Skin epidermis (tissue), 12 donors: ENCODE measurements at regions not wholly inside any gene's neighbourhood (a gene's known extent, or its start where the extent isn't known, plus 50 kb on each side); places are given as distances from the start of the nearest gene placed in this dataset.
A peak's percentile ranks its signal among the peaks of the same experiment; 100 is the strongest.

Experiments
- H3K27ac ChIP-seq, 21 experiments: fragments of 200-600 bp; sonication (generic) in 11 of 21; one replicate each; pipeline ENCODE4 v1.5.0; 2020; ENCODE audit warnings: mild to moderate bottlenecking in 3 of 21, inconsistent platforms in 2 of 21, moderate library complexity in 2 of 21
- H3K4me3 ChIP-seq, 7 experiments: fragments of 200-600 bp; sonication (generic) in 2 of 7; one replicate each; pipeline ENCODE4 v1.5.0; 2020; ENCODE audit warnings: inconsistent platforms in 2 of 7, mild to moderate bottlenecking in 2 of 7, moderate library complexity in 1 of 7

- no peak overlapping the region for H3K4me3 ChIP-seq
- no peak overlapping the region for H3K27ac ChIP-seq
These were observed 137.9 kb upstream of the LIPC start for GRCh38 chr15:58293622-58294550.

DNA sequence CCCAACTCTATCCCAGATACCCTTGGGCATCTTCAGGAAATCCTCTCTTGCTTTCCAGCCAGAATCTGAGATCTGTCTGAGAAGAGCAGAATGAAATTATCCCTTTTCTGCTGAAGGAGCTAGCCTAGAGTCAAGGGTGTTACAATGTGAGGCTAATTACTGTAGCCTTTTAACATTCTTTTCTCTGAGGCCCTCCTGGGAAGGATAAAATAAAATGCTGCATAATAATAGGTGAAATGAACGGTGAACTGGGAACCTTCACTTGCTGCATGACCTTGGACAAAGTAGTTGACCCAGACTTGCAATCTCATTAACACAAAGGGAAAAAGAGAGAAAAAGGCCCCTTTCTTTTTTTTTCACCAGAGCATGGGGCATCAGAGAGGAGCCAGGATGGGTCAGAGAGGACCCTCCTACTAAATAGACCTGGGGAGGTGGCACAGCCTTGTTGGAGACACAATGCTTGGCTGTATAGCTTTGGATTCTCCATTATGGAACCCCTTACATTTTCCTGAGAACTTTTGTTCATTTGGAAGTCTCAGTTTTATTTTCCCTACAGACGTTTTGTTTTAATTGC lies 137.0 kb upstream of the LIPC start:
- no peak overlapping the region for H3K4me3 ChIP-seq
- H3K27ac ChIP-seq: no peak overlapping the region

- Histone ChIP-seq H3K27ac (no peak overlapping the region), H3K4me3 (no peak overlapping the region)
These were observed 136.1 kb upstream of the LIPC start for GRCh38 chr15:58295637-58296215.

- Histone ChIP-seq H3K4me3 (no peak overlapping the region), H3K27ac (no peak overlapping the region)
These were observed 135.5 kb upstream of the LIPC start for GRCh38 chr15:58296276-58296675.

- Histone ChIP-seq H3K27ac (no peak overlapping the region), H3K4me3 (no peak overlapping the region)
These were observed 134.2 kb upstream of the LIPC start for GRCh38 chr15:58297639-58298038.

DNA sequence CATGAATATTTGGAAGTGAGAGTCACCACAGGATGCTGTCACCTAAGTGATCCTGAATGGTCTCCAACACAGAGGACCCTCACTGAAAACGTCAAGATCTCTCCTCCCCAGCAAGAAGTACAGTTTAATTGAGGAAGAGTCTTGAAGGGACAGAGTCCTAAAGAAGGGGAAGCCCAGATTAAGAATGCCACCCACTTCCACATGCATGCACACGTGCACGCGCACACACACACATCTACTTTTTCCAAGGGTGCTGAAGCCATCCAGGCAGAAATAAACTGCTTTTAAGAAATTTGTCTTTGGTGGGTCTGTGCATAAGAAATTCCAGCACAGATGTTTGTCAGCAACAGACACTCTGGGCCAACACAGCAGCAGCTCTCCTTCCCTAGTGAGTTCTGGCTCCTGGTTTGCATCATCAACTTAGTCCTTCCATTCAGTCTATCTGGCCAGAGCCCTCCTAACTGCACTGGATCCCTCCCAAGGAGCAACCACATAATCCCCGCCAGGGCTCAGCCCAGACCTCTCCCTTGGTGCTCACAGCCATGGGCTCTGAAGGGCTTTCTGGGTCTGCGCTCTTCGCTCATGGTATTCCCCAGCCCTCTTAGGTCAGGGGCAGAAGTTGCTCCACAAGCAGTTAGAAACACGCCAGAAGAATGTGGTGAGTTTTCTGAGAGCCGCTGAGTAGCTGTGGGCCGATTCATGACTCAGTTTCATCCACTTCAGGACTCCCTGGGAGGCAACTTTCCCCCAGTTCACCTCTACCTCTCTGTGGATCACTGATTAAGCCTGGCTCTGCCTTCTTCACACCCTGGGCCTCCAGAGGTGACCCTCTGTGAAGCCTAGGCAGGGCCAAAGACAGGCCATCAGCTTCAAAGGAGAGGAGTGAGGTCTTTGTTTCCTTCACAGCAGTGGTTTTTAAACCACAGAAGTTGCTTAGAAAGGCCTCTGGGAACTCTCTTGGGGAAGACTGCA lies 132.6 kb upstream of the LIPC start:
- H3K27ac ChIP-seq: no peak overlapping the region
- H3K4me3 ChIP-seq: no peak overlapping the region

- Histone ChIP-seq H3K27ac (no peak overlapping the region), H3K4me3 (no peak overlapping the region)
These were observed 129.0 kb upstream of the LIPC start for GRCh38 chr15:58302832-58303231.

GRCh38 chr15:58303236-58303635 lies 128.6 kb upstream of the LIPC start:
- Histone ChIP-seq H3K27ac (no peak overlapping the region), H3K4me3 (no peak overlapping the region)

DNA sequence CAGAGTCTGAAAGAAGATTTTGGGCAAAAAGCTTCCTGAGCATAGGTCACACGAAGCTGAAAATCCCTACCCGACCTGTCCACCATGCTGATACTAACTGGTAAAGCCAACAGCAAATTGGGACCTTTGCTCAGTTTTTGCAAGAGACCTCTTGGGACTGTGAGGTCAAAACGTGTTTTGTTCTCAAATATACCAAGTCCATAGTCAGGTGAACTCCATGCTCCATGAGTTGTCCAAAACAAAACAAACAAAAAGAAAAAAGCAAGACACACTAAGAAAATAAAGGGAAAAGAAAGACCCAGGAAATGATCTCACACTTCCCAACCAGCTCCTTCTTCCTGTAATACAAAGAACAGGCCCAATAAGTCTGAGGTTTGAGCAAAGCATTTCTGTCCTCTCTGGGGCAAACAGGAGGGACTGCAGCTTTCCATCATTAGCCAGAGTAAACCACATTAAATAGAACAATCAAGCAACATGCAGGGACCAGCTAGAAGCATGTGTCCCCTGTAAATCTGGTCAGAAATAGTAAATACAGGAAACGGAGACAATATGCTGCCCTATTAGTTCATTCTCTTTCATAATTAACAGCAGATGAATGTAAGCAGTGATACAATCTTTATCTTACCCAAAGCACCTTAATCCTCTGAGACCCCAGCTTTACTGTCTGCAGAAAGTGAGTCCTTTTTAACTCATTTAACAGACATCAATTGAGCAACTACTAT lies 125.0 kb upstream of the LIPC start:
- Histone ChIP-seq H3K4me3 (no peak overlapping the region), H3K27ac (peak overlapping the region in 6 of 21 experiments; percentile 9 to 65 (median 32))

- H3K4me3 ChIP-seq: no peak overlapping the region
- H3K27ac ChIP-seq: peak overlapping the region in 4 of 21 experiments; percentile 10 to 65 (median 17)
These were observed 124.4 kb upstream of the LIPC start for GRCh38 chr15:58307313-58307961.

DNA sequence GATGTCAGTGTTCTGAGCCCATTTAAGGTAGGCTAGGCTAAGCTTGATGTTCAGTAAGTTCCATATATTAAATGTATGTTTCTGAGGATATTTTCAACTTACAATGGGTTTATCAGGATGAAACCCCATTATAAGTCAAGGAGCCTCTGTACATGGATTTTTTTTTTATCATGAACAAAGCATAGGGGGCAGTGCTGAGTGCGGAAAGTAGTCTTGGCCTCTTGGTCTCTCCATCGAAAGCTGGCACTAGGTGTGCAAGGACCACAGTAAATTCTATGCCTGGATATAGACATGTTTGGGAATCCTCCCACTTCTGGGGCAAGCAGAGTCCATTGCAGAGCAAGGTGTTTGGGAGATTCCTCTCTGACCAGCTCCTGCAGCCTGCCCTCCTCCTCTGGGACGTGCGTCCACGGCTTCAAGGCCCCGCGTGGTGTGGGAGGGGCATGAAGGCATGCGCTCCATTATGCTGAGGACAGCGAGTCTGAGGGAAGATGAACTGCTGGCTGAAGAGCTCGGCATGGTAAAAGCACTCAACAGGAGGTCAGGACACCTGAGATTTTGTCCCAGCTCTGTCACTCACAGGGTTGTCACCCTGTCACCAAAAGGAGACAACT lies 122.9 kb upstream of the LIPC start:
- H3K4me3 ChIP-seq: no peak overlapping the region
- peak overlapping the region in 2 of 21 experiments; percentile 8 to 26 for H3K27ac ChIP-seq

DNA sequence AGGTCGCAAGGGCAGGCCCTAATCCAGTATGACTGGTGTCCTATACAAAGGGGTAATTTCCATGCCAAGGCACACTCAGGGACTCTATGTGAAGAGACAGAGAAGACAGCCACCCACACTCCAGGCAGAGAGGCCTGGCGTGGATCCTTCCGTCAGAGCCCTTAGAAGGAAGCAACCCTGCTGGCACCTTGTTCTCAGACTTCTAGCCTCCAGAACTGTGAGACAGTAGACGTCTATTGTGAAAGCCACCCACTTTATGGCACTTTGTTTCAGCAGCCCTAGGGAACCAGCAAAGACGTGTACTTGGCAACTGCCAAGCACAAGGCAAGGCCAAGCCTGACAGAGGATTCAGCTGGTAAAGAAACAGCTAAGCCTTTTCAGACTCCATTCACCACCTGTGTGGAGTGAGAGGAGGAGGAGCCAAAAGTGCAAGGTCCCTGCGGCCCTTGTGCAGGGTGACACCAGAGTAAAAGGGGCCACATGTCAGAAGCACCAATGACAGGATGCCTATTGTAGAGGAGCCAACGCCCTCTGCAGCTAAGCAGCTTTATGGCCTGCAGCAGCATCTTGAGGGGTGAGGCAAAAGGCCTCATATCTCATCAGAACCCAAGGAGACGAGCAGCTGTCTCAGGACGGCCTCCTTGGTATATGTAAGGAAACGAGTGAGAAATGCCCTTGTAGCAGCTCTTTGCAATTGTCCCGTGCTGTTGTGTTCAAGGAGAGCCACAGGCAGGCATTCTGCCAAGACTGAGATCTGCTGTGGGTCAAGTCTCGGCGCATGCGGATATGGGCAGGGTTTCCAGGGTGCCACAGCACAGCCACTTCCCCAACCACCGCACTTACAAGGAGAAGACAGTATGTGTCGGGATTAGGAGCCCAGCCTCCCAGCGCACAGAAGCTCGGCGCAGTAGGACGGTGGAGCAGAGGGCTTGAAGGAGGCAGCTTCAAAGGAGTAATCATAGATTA lies 121.5 kb upstream of the LIPC start:
- peak overlapping the region in 15 of 21 experiments; percentile 0 to 75 (median 29) for H3K27ac ChIP-seq
- H3K4me3 ChIP-seq: no peak overlapping the region

DNA sequence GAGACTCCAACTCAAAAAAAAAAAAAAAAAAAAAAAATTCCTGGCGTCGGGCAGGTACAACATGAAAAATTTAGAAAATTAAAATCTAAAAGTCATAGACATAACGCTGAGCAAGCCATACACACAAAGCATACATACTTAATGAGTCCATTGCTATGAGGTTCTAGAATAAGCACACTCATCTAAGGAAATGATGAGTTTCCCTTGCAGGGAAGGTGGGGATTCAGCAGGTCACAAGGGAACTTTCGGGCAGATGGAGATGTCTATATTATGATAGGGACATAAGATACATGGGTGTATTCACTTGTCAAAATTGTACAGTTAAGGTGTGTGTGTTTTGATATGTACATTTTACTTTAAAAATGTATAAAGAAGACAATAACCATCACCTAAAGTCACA lies 120.2 kb upstream of the LIPC start:
- H3K4me3 ChIP-seq: no peak overlapping the region
- H3K27ac ChIP-seq: no peak overlapping the region

- H3K27ac ChIP-seq: peak overlapping the region in 2 of 21 experiments; percentile 34 to 55
These were observed 119.8 kb upstream of the LIPC start for GRCh38 chr15:58312031-58312430.

DNA sequence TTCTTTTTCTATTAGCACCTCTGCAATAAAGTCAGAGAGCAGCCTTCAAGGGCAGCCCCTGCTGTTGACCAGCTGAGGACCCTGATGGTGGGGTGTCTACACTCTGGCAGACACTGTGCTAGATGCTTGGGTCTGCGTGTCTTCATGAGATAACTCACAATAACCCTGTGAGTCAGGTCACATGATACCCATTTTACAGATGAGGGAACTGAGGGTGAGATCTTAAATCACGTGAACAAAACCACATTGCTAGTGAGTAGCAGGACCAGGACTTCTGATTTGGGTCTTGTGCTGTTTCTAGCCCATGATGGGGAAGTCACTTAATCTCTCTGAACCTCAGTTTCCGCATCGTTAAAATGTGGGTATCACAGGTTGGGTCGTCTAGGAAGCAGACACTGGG lies 118.5 kb upstream of the LIPC start:
- no peak overlapping the region for H3K4me3 ChIP-seq
- H3K27ac ChIP-seq: peak overlapping the region in 2 of 21 experiments; percentile 35 to 55

More at GRCh38 chr15:58312031-58312430, 119.8 kb upstream of the LIPC start:
- H3K4me3 ChIP-seq: no peak overlapping the region

DNA sequence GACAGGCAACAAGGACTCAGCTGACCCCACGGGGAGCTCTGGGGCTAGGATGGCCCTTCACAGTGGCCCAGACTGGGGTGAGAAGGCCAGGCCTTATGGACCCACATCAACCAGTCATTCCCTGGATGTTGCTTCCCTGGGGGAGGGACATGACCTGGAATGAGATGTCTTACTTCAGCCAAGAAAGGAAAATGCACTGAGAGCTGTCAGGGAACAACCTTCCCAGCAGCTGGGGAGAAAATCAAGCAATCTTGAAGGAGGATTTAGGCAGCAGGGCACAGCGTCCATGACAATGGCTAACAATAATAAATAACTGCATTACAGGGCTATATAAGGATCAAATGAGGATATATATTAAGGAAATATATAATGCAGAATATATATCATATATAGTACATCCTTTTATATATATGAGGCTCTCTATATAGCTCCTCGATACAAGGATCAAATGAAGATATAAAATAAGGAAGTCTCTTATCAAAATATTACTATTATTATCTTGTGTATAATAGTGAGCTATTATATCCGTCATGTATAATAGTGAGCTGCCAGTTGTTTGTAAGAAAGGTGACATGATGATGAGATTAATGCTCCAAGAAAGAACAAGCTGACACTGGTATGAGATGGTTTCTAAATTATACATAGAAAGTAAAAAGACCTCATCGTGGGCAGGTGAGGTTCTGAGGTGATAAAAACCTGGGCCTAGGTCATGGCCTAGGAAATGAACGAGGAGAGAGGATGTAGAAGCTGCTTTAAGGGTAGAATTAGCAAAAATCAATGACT lies 117.8 kb upstream of the LIPC start:
- H3K27ac ChIP-seq: peak overlapping the region in 5 of 21 experiments; percentile 23 to 77 (median 39)
- H3K4me3 ChIP-seq: no peak overlapping the region
